Neural progenitor cell (in vitro differentiated cells): ENCODE measurements at regions not wholly inside any gene's neighbourhood (a gene's known extent, or its start where the extent isn't known, plus 50 kb on each side); places are given as distances from the start of the nearest gene placed in this dataset.
A peak's percentile ranks its signal among the peaks of the same experiment; 100 is the strongest.

Source experiments
- DNase-seq: peaks from one replicate; pipeline ENCODE4 v3.0.0-alpha.2; 2016; ENCODE audit warnings: low spot score
- H2AFZ ChIP-seq: fragments of 200-600 bp; sonication (generic); replicated peaks from 2 replicates; pipeline ENCODE4 v1.6.1; 2016; ENCODE audit warnings: antibody characterized with exemption
- H3F3A ChIP-seq: fragments of 200-600 bp; sonication (generic); 2 replicates; pipeline ENCODE4 v1.6.1; 2016; ENCODE audit warnings: antibody characterized with exemption, low read depth
- H3K27ac ChIP-seq: fragments of 200-600 bp; sonication (generic); 2 replicates; pipeline ENCODE4 v1.5.1; 2016; ENCODE audit warnings: mild to moderate bottlenecking
- H3K27me3 ChIP-seq: fragments of 200-600 bp; sonication (generic); 2 replicates; pipeline ENCODE4 v1.6.1; 2016; ENCODE audit warnings: mild to moderate bottlenecking, moderate library complexity
- H3K36me3 ChIP-seq: fragments of 200-600 bp; sonication (generic); 2 replicates; pipeline ENCODE4 v1.5.1; 2016
- H3K4me1 ChIP-seq: fragments of 200-600 bp; sonication (generic); 2 replicates; pipeline ENCODE4 v1.6.1; 2016; ENCODE audit warnings: mixed run types
- H3K4me2 ChIP-seq: fragments of 200-600 bp; sonication (generic); 2 replicates; pipeline ENCODE4 v1.6.1; 2016
- H3K4me3 ChIP-seq: fragments of 200-600 bp; sonication (generic); 2 replicates; pipeline ENCODE4 v1.5.1; 2016
- H3K79me2 ChIP-seq: fragments of 200-600 bp; sonication (generic); 2 replicates; pipeline ENCODE4 v1.6.1; 2016; ENCODE audit warnings: low read depth
- H3K9ac ChIP-seq: fragments of 200-600 bp; sonication (generic); 2 replicates; pipeline ENCODE4 v1.6.1; 2016
- H3K9me3 ChIP-seq: fragments of 200-600 bp; sonication (generic); 2 replicates; pipeline ENCODE4 v1.5.1; 2016; ENCODE audit warnings: low read depth
- H4K20me1 ChIP-seq: fragments of 200-600 bp; sonication (generic); 2 replicates; pipeline ENCODE4 v1.6.1; 2016; ENCODE audit warnings: low read depth
- H3K27ac Mint-ChIP-seq: 3 replicates; pipeline ENCODE4 v1.8.0; 2021; ENCODE audit warnings: mixed read lengths
- H3K27me3 Mint-ChIP-seq: 2 replicates; pipeline ENCODE4 v1.8.0; 2022; ENCODE audit warnings: low read depth, mild to moderate bottlenecking, inconsistent platforms, moderate library complexity, mixed read lengths; ENCODE audit not compliant: insufficient read depth
- H3K36me3 Mint-ChIP-seq: 3 replicates; pipeline ENCODE4 v1.8.0; 2021; ENCODE audit warnings: mixed read lengths
- H3K4me1 Mint-ChIP-seq: 3 replicates; pipeline ENCODE4 v1.8.0; 2021; ENCODE audit warnings: mixed read lengths
- H3K4me3 Mint-ChIP-seq: 3 replicates; pipeline ENCODE4 v1.8.0; 2021; ENCODE audit warnings: mild to moderate bottlenecking, moderate library complexity, mixed read lengths
- H3K9me3 Mint-ChIP-seq: 3 replicates; pipeline ENCODE4 v1.8.0; 2020; ENCODE audit warnings: mixed read lengths
- CTCF ChIP-seq: fragments of 200-600 bp; sonication (generic); IDR thresholded peaks from 2 replicates; pipeline ENCODE4 v1.5.1; 2017; ENCODE audit warnings: antibody characterized with exemption, mild to moderate bottlenecking
- EZH2 ChIP-seq: fragments of 200-600 bp; sonication (generic); IDR thresholded peaks from 2 replicates; pipeline ENCODE4 v1.6.1; 2017; ENCODE audit warnings: antibody characterized with exemption, mild to moderate bottlenecking, moderate library complexity
- EZH2phosphoT487 ChIP-seq: fragments of 200-600 bp; sonication (generic); IDR thresholded peaks from 2 replicates; pipeline ENCODE4 v1.6.1; 2017; ENCODE audit warnings: antibody characterized with exemption

DNA sequence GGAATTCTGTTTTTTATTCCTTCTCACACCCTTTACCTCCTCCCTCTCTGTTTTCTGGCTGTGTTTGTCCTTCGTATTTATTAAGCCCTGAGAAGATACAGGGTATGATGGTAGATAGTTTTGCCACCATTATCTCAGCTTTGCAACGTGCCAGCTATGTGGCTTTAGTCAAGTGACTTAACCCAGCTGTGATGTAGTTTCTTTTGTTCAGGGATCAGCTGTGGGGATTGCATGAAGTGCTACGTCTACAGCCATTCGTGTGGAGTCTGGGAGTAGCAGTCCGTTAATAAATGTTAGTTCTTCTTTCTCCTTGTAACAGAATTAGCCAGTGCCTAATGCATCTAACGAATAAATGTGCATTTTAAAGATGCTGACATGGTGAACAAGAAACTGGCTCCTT, 128.4 kb downstream of the HAPSTR1 start:
- TF ChIP-seq EZH2 = no peak
- no peak for TF ChIP-seq CTCF
- TF ChIP-seq EZH2phosphoT487 = no peak
- H3K4me3 ChIP-seq = peak overlapping the region; percentile 22
- peaks cover 24% of the 10 kb centered on the region for H3K4me1 Mint-ChIP-seq
- no peaks in the 10 kb centered on the region for H3K36me3 ChIP-seq
- peak; percentile 68 for DNase-seq
- H3K36me3 Mint-ChIP-seq = no peaks in the 10 kb centered on the region
- H3K27me3 Mint-ChIP-seq = peaks cover 2% of the 10 kb centered on the region
- peaks cover 17% of the 10 kb centered on the region for H3F3A ChIP-seq
- no peak overlapping the region for H3K9ac ChIP-seq
- H4K20me1 ChIP-seq = no peaks in the 10 kb centered on the region
- no peak overlapping the region for H2AFZ ChIP-seq
- no peaks in the 10 kb centered on the region for H3K9me3 ChIP-seq
- H3K27me3 ChIP-seq = no peaks in the 10 kb centered on the region
- H3K4me3 Mint-ChIP-seq = no peak overlapping the region
- peaks cover 3% of the 10 kb centered on the region for H3K9me3 Mint-ChIP-seq
- H3K79me2 ChIP-seq = no peaks in the 10 kb centered on the region
- peak overlapping the region; percentile 69 for H3K27ac ChIP-seq
- H3K4me2 ChIP-seq = peak overlapping the region; percentile 62
- peaks cover 20% of the 10 kb centered on the region for H3K4me1 ChIP-seq
- H3K27ac Mint-ChIP-seq = no peak overlapping the region

DNA sequence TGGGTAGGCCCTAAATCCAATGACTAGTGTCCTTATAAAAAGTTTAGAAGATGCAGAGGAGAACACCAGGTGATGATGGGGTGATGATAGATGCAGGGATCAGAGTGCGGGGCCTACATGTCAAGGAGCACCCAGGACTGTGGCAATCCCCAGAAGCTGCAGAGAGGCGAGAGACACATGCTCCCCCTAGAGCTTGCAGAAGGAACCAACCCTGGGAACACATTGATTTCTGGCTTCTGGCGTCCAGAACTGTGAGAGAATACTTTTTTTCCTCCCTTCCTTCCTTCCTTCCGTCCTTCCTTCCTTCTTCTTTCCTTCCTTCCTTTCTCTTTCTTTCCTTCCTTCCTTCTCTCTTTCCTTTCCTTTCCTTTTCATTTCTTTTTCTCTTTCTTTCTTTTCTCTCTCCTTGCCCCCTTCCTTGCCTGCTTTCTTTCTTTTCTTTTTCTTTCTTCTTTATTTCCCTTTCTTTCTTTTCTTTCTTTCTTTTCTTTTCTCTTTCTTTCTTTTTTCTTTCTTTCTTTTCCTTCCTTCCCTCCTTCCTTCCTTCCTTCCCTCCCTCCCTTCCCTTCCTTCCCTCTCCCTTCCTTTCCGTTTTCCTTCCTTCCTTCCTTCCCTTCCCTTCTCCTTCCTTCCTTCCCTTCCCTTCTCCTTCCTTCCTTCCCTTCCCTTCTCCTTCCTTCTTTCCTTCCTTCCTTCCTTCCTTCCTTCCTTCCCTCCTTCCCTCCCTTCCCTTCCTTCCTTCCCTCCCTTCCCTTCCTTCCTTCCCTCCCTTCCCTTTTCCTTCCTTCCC, 134.3 kb downstream of the HAPSTR1 start:
- no peaks in the 10 kb centered on the region for H3K79me2 ChIP-seq
- Mint-ChIP-seq H3K36me3 (no peaks in the 10 kb centered on the region), H3K9me3 (peaks cover 3% of the 10 kb centered on the region), H3K4me3 (no peak overlapping the region), H3K4me1 (peaks cover 4% of the 10 kb centered on the region), H3K27me3 (peaks cover 3% of the 10 kb centered on the region), H3K27ac (peak overlapping the region; percentile 43)
- H3K27ac ChIP-seq = no peak overlapping the region
- no peaks in the 10 kb centered on the region for H3K9me3 ChIP-seq
- H2AFZ ChIP-seq = peak overlapping the region; percentile 10
- H3K4me1 ChIP-seq = no peaks in the 10 kb centered on the region
- peaks cover 5% of the 10 kb centered on the region for H3F3A ChIP-seq
- no peak for TF ChIP-seq EZH2
- no peak for TF ChIP-seq EZH2phosphoT487
- TF ChIP-seq CTCF = peak; percentile 67
- no peaks in the 10 kb centered on the region for H4K20me1 ChIP-seq
- H3K36me3 ChIP-seq = no peaks in the 10 kb centered on the region
- no peak overlapping the region for H3K4me3 ChIP-seq
- H3K9ac ChIP-seq = no peak overlapping the region
- peak; percentile 62 for DNase-seq
- H3K27me3 ChIP-seq = no peaks in the 10 kb centered on the region
- H3K4me2 ChIP-seq = no peak overlapping the region

DNA sequence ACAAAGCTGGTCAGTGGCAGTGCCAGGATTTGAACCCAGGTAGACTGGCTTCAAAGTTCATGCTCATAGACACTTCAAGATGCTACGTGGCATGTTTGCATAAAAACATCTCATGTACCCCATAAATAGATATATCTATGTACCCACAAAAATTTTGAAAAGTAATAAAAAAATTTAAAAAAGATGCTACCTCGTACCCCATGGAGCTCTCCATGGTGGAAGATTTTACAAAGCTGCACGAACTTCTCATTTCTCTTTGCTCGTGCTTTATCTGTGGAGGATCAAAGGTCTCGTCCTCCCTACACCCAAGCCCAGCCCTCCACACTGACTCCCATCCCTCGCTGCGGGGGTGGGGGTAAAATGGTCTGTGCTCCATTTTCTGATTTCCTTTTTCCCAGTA, 135.5 kb downstream of the HAPSTR1 start:
- TF ChIP-seq CTCF (no peak), EZH2phosphoT487 (no peak), EZH2 (no peak)
- no peak overlapping the region for H3K9ac ChIP-seq
- Mint-ChIP-seq H3K27ac (no peak overlapping the region), H3K9me3 (peaks cover 3% of the 10 kb centered on the region), H3K36me3 (no peaks in the 10 kb centered on the region), H3K27me3 (peaks cover 3% of the 10 kb centered on the region), H3K4me1 (peaks cover 5% of the 10 kb centered on the region), H3K4me3 (no peak overlapping the region)
- no peaks in the 10 kb centered on the region for H3K36me3 ChIP-seq
- H3K4me2 ChIP-seq = no peak overlapping the region
- peaks cover 6% of the 10 kb centered on the region for H3F3A ChIP-seq
- H3K27ac ChIP-seq = no peak overlapping the region
- DNase-seq = no peak
- H3K9me3 ChIP-seq = no peaks in the 10 kb centered on the region
- H3K4me1 ChIP-seq = peaks cover 2% of the 10 kb centered on the region
- no peaks in the 10 kb centered on the region for H3K79me2 ChIP-seq
- H2AFZ ChIP-seq = no peak overlapping the region
- no peaks in the 10 kb centered on the region for H4K20me1 ChIP-seq
- H3K4me3 ChIP-seq = no peak overlapping the region
- no peaks in the 10 kb centered on the region for H3K27me3 ChIP-seq
